GM23338 (cell line): ENCODE measurements at regions not wholly inside any gene's neighbourhood (a gene's known extent, or its start where the extent isn't known, plus 50 kb on each side); places are given as distances from the start of the nearest gene placed in this dataset.

Experiments
- CTCF ChIP-seq, 2 experiments: fragments of 200-600 bp in 1 of 2; sonication (generic) in 1 of 2; conservative IDR thresholded peaks; 2 replicates each; pipeline versions ENCODE4 v1.5.1 to v1.6.1; 2016 to 2017; ENCODE audit warnings: antibody characterized with exemption in 2 of 2, low read depth in 2 of 2, mild to moderate bottlenecking in 2 of 2, moderate library complexity in 1 of 2
- ETS1 ChIP-seq: IDR thresholded peaks from 2 replicates; pipeline ENCODE4 v1.6.1; 2016; ENCODE audit warnings: antibody characterized with exemption
- EZH2 ChIP-seq: fragments of 200-600 bp; sonication (generic); IDR thresholded peaks from one replicate; pipeline ENCODE4 v1.8.0; 2017; ENCODE audit warnings: antibody characterized with exemption, mild to moderate bottlenecking, low read depth; ENCODE audit not compliant: unreplicated experiment
- EZH2phosphoT487 ChIP-seq: fragments of 200-600 bp; sonication (generic); IDR thresholded peaks from one replicate; pipeline ENCODE4 v1.8.1; 2018; ENCODE audit warnings: antibody characterized with exemption; ENCODE audit not compliant: unreplicated experiment
- JUNB ChIP-seq: IDR thresholded peaks from one replicate; pipeline ENCODE4 v1.6.1; 2016; ENCODE audit warnings: antibody characterized with exemption; ENCODE audit not compliant: unreplicated experiment
- NANOG ChIP-seq: IDR thresholded peaks from 2 replicates; pipeline ENCODE4 v1.6.1; 2016; ENCODE audit warnings: antibody characterized with exemption, borderline replicate concordance
- POLR2AphosphoS5 ChIP-seq: IDR thresholded peaks from 2 replicates; pipeline ENCODE4 v1.6.1; 2016; ENCODE audit warnings: antibody characterized with exemption, low read depth
- REST ChIP-seq: IDR thresholded peaks from one replicate; pipeline ENCODE4 v1.6.1; 2018; ENCODE audit warnings: antibody characterized with exemption; ENCODE audit not compliant: unreplicated experiment
- STAT1 ChIP-seq: IDR thresholded peaks from one replicate; pipeline ENCODE4 v1.6.1; 2016; ENCODE audit warnings: antibody characterized with exemption; ENCODE audit not compliant: unreplicated experiment
- ZNF114 ChIP-seq: fragments of 250-450 bp; sonication (Bioruptor Pico); IDR thresholded peaks from 2 replicates; pipeline ENCODE4 v1.5.0; 2020; ENCODE audit warnings: mild to moderate bottlenecking, moderate library complexity
- ZNF331 ChIP-seq: fragments of 250-450 bp; sonication (Bioruptor Pico); IDR thresholded peaks from 2 replicates; pipeline ENCODE4 v1.5.0; 2020; ENCODE audit warnings: low read depth, mild to moderate bottlenecking, moderate library complexity

GRCh38 chr10:4215485-4215884 is 430.5 kb upstream of the KLF6 start:
- no peak for TF ChIP-seq EZH2
- TF ChIP-seq CTCF (conservative IDR thresholded peaks at IDR 0.05; ENCODE audit: low read depth in 2 of 2) = no peak
- TF ChIP-seq POLR2AphosphoS5 = no peak
- no peak for TF ChIP-seq JUNB
- TF ChIP-seq REST = no peak
- TF ChIP-seq EZH2phosphoT487 = no peak
- no peak for TF ChIP-seq ZNF331 (CRISPR knock-in tag)
- no peak for TF ChIP-seq ZNF114 (CRISPR knock-in tag)
- no peak for TF ChIP-seq ETS1
- no peak for TF ChIP-seq NANOG
- no peak for TF ChIP-seq STAT1
